GM21528 (cell line): ENCODE measurements at regions not wholly inside any gene's neighbourhood (a gene's known extent, or its start where the extent isn't known, plus 50 kb on each side); places are given as distances from the start of the nearest gene placed in this dataset.

Experiments used
- ATAC-seq: cut with Tn5 transposase; IDR thresholded peaks from one replicate; pipeline ENCODE4 v1.9.1; 2021; ENCODE audit warnings: mild to moderate bottlenecking, moderate library complexity; ENCODE audit not compliant: unreplicated experiment, low FRiP score

DNA sequence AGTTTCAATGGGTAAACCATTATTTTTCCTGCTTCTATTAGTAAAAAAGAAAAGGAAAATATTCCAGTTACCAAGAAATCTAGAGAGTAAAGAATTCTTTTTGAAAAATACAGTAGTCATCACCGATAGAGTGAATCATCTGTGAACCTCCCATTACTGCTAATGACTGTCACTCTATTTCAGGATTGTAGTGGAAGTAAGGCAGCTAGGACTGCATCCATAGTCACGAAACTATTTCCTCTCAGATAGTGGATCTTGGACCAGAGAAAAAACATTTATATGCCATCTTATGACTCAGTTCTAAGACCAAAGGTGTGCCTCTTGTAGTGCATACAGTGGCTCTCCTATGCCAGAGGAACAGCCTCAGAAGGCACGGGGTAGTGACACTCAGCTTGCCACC is 173.9 kb upstream of the PLEKHA5 start:
- no peak for ATAC-seq

DNA sequence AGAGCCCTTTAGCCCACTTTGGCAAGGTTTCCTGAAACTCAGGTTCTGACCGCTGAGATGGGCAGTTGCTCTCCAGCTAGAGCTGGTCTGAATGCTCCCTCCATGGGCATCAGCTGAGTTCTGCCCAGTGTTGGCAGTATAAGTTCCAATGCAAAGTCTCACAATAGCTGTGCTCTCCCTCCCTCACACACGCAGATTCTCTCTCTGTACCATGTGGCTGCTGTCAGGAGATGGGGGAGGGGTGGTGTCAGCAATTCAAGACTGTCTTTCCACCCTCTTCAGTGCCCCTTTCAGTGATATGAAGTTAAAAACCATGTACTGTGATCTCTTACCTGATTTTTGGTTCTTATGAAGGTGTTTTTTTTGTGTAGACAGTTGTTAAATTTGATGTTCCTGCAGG is 164.3 kb upstream of the PLEKHA5 start:
- no peak for ATAC-seq

DNA sequence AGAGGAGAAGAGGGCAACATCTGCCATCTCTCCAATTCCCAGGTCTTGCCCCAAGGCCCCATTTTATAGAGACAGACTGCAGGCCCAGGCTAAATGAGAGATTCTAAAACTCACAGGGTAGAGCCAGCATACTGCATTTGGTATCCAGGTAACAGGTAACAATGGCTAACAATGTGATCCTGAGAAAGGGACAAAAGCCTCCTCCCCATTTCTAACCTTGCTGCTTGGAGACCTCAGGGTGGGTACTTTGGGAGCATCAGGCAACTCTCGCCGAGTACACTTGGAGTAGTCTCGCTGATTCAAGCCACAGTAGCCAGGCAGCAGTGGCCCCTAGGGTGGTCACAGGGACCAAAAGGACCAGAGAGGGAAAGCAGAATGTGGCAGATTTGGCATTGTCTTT is 162.6 kb upstream of the PLEKHA5 start:
- ATAC-seq = no peak

- no peak for ATAC-seq
These were observed 161.7 kb upstream of the PLEKHA5 start for GRCh38 chr12:18967814-18968213.

DNA sequence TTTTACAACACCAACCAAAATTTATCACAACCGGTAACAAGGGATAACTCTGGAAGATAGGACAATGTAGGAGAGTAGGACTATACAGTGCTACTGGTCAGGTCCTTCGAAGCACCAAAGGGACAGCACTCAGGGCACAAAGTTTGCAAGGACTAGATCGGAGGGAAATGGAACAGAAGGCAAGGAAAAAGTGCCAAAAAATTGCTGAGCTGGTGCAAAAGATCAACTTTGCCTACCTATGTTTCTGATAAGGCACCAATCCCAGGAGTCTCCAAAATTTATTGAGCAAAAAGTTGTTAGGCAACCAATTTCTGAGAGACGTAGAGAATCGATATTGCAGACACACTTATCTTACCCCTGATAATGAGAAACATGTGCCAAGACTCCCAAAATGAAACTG is 160.0 kb upstream of the PLEKHA5 start:
- ATAC-seq = no peak

DNA sequence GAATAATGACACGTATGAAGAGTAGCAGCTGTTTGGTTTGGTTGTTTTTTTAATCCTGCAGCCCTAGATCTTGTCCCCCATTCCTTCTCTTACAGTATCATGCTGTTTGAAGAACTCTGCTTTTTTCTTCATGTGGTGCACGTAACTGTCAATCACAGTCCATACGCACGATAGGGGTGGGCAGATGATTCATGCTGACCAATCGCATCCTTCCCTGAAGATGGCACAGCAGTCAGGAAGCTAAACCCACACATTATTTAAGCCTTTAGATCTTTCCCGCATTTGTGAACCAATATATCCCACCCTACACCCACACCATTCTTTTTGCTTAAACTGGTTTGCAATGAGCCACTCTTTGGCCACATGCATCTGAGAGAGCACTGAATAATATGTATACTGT is 158.9 kb upstream of the PLEKHA5 start:
- no peak for ATAC-seq

DNA sequence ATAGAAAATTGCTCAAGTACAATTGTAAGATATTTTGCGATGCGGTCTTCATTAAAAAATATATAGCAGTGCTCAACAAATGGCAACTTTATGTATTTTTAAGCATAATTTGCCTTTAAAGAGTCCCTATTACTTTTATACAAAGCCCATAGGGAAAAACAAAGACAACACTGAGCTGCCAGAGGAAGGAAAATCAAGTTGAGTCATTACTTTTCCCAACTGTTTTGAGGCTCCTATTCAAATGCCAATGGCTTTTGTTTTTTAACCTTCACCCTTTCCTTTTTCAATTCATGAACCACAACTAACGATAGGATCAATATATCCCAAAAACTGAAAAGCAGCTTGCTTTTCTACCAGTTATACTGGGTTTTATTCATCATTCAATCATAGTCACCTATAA is 157.6 kb upstream of the PLEKHA5 start:
- ATAC-seq = no peak

DNA sequence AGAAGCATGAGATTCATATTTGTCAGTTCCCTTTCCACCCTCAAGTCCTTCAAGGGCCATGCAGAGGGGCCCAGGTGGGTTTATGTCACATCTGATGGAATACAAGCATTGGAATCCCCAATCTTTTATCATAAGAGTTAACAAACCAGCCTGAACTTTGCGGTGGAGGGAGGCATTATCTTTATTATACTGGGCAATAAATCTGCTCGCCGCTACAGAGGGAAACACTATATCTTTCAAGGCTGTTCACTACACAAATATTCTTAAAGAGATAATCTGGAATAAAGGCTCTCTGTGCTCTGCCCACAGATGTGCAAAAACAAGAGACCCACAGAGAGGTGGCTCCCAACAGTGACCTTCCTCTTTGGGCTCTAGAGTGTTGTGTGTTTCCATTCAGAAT is 153.6 kb upstream of the PLEKHA5 start:
- ATAC-seq = no peak

GRCh38 chr12:18979401-18980126 is 150.0 kb upstream of the PLEKHA5 start:
- ATAC-seq = no peak

DNA sequence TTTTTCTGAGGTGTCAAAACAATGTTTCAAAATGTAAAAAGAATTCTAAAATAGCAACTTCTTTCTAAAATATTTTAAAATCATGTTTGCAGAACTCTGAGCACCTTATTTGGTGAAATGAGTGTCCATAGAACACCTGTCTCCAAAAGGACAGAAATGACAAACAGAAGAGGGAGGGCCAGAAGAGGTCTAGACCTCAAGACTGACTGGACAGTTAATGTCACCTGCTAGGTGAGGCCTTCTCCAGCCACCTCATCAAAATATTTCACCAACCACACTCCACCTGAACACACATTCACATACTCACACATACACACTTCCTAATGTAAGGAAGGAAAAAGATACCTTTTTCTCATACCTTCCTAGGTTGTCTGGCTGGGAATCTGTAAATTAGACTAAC is 147.8 kb upstream of the PLEKHA5 start:
- no peak for ATAC-seq

GRCh38 chr12:18982226-18982949 is 147.1 kb upstream of the PLEKHA5 start:
- ATAC-seq = peak; percentile 51

DNA sequence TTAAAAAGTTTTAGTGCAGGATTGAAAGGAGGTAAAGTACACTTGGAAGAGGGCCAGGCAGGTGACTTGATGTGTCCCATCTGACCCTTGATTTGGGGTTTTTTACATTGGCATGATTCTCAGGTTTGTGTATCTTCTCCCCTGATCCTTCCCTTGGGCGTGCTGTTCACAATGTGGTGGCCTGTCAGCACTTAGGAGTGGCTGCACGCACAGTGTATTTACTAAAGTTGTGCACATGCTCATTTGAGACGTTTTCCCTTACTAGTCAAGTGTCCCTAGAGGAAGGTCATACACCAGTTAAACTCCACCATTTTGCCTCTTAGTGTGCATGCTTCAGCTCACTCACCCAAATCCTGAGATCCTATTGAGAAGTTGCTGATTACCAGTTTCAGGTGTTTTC is 145.7 kb upstream of the PLEKHA5 start:
- ATAC-seq = no peak

DNA sequence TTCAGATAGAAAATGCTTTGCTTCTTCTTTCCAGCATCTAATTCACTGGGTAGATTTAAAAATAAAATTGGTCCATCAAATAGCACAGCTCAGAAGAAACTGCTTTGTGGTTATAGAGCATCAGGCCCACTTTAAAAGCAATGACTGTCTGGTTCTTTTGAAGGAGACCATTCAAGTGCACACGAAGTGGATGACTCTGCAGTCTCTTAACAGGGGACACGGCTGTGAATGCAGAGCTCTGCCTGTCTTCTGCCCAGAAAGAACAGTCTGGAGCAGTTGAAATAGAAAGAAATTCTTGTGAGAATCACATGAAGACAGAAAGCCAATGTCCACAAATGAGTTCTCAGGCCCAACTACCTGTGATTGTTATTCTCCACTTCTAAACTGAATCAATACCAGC is 138.7 kb upstream of the PLEKHA5 start:
- ATAC-seq = no peak

DNA sequence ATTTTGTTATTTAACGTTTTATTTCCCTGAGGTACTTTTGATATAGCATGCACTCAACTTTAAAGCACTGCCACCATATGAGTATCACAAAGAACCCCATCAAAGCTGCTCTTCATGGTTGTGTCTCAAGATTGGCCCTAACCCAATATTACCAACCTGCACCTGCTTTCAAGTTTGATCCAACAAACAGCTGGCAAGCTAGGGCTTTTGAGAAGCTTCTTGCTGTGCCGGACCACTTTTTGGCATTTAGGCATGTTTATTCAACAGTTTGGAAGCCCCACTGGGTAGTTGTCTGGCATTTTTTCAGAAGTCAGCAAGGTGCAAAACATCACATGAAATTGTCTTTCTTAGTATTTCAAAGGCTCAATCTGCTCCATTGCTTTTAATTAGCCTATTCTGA is 137.2 kb upstream of the PLEKHA5 start:
- ATAC-seq = no peak

DNA sequence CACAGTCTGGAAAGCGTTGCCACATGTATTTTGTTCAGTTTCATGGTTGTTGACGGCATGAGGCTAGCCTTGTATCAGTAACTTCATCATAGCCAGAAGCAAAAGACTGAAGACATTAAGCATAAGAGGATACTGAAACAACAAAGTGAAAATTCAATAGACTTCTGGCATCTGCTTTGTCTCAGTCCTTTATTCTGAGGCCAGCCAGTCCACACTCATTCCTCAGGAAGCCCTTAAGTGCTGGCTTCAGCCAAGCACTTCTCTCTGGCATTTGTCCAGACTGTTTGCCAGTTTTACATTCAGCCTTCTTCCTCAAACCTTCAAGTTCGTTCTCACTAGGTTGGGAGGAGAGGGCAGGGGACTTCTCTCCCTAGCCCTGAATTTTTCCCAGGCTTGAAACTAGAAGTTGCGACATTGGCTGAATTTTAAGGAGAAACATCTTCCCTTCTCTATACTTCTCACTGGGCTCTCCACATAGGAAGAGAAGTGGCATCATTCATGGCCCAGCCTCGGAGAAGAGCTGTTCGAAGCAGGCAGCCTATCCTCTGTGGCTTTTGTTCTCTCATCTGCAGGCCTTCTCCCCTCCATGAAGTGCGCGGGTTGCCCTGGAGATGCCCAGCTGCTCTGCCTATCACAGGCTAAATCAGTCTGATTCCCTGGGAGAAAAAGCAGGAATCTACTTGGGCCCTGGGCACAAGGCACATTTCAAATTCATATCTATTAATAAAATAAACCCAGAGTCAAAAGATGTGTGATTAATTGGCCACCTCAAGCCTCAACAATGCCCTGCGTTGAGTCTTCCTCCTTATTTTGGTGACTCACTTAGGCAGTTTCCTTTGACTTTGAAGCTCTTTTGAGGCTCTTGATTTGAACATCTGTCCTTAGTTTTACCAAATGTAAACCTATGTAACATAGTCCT is 130.9 kb upstream of the PLEKHA5 start:
- ATAC-seq = no peak

DNA sequence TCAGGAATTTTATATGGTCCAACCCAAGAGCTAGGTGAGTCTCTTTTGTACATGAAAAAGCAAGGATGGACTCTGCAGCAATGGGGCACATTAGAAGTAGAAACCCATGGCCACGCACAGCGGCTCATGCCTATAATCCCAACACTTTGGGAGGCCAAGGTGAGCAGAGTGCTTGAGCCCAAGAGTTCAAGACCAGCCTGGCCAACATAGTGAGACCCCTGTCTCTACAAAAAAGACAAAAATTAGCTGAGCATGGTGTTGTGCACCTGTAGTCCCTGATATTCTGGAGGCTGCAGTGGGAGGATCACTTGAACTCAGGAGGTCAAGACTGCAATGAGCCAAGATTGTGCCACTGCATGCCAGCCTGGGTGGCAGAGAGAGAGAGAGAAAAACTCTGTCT is 128.7 kb upstream of the PLEKHA5 start:
- ATAC-seq = no peak

GRCh38 chr12:19002216-19002615 is 127.3 kb upstream of the PLEKHA5 start:
- no peak for ATAC-seq

DNA sequence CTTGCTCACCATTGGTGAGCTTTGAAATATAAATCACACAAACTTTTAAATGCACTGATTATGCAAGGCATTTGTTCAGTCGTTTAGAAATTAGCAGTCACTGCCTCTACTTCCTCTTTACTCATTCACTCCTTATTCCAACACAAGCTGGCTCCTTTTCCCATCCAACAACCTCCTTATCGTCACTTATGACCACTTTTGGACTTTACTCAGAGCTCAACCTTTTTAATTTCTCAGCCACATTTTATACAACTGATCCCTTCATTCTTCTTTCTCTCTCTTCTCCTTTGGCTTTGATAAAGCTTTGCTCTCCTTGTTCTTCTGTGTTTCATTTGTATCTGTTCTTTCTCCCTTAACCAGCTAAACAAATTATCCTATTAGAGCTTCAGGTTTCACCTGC is 126.4 kb upstream of the PLEKHA5 start:
- ATAC-seq = no peak

GRCh38 chr12:19003987-19004619 is 125.4 kb upstream of the PLEKHA5 start:
- ATAC-seq = no peak

DNA sequence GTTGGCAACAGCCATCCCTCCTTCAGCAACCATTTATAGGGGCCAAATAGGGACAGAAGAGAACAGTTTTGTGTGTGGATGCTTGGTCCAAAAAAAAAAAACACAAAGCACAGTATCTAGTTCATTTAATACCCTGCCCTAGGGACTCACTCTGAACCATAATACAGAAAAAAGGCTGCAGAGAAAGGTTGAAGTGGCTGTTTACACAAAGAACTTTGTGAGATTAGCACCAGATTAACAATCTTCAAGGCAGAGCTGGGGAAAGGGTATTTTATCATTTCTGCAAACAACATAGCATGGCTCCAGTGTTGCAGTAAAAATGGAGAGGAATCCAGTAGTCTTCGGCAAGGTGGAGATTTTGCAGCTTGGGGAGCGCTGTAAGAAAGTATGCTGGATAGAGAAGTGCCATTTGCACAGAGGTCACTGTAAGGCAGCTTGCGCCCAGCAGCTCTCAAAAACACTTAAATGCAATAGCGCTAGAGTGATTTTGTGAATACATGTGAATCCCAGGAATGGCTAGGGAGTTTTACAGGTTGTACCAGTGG is 124.2 kb upstream of the PLEKHA5 start:
- ATAC-seq = no peak
